K562 (cell line): ENCODE measurements at regions not wholly inside any gene's neighbourhood (a gene's known extent, or its start where the extent isn't known, plus 50 kb on each side); places are given as distances from the start of the nearest gene placed in this dataset.
A peak's percentile ranks its signal among the peaks of the same experiment; 100 is the strongest.
"Not testable (repeated sequence)": the region's sequence is repeated elsewhere in the genome, so short reads cannot be mapped to it uniquely, and the experiment has no call there.

Experiments used
- ATF6 ChIP-seq: sonication (generic); formaldehyde crosslinking; IDR thresholded peaks from 2 replicates; pipeline ENCODE4 v1.4.0; 2020; ENCODE audit warnings: mild to moderate bottlenecking, missing genetic modification reagents
- EP400 ChIP-seq: fragments of 450-650 bp; IDR thresholded peaks from 2 replicates; pipeline ENCODE4 v1.6.1; 2017; ENCODE audit warnings: antibody characterized with exemption, mild to moderate bottlenecking, moderate library complexity
- ETV1 ChIP-seq: fragments of 450-650 bp; conservative IDR thresholded peaks from 2 replicates; pipeline ENCODE4 v1.6.1; 2016; ENCODE audit warnings: missing genetic modification characterization, control low read depth, low read depth, missing compliant biosample characterization
- FOXM1 ChIP-seq, 2 experiments: fragments of 450-650 bp in 1 of 2; sonication (generic) in 1 of 2; formaldehyde crosslinking in 1 of 2; IDR thresholded peaks; 2 replicates each; pipeline versions ENCODE4 v1.6.1 to v1.9.0; 2017 to 2022; ENCODE audit warnings: low read depth in 2 of 2, mild to moderate bottlenecking in 2 of 2, missing genetic modification reagents in 1 of 2, moderate library complexity in 1 of 2
- GTF2A2 ChIP-seq: IDR thresholded peaks from 2 replicates; pipeline ENCODE4 v1.6.1; 2016; ENCODE audit warnings: mild to moderate bottlenecking, missing genetic modification characterization, missing compliant biosample characterization
- HDAC8 ChIP-seq: fragments of 450-650 bp; IDR thresholded peaks from 2 replicates; pipeline ENCODE4 v1.6.1; 2016; ENCODE audit warnings: mild to moderate bottlenecking, missing genetic modification characterization, moderate library complexity, missing compliant biosample characterization
- HINFP ChIP-seq: fragments of 450-650 bp; conservative IDR thresholded peaks from 2 replicates; pipeline ENCODE4 v1.6.1; 2016; ENCODE audit warnings: missing genetic modification characterization, low read depth, mild to moderate bottlenecking, control low read depth, missing compliant biosample characterization
- KLF16 ChIP-seq: IDR thresholded peaks from 2 replicates; pipeline ENCODE4 v1.6.1; 2016; ENCODE audit warnings: antibody characterized with exemption
- MECOM ChIP-seq: fragments of 250-450 bp; sonication (Bioruptor Pico); IDR thresholded peaks from 2 replicates; pipeline ENCODE4 v1.8.0; 2022; ENCODE audit warnings: inconsistent platforms
- MEF2D ChIP-seq: conservative IDR thresholded peaks from 2 replicates; pipeline ENCODE4 v1.6.1; 2016; ENCODE audit warnings: low read depth, missing genetic modification characterization, missing compliant biosample characterization
- NCOA1 ChIP-seq: fragments of 450-650 bp; IDR thresholded peaks from 2 replicates; pipeline ENCODE4 v1.6.1; 2016; ENCODE audit warnings: low read depth
- POLR2AphosphoS5 ChIP-seq: IDR thresholded peaks from 2 replicates; pipeline ENCODE4 v1.6.1; 2011; ENCODE audit warnings: mild to moderate bottlenecking, low read depth, low read length, moderate library complexity; ENCODE audit not compliant: control insufficient read depth, insufficient read depth
- PTRF ChIP-seq: fragments of 450-650 bp; IDR thresholded peaks from 2 replicates; pipeline ENCODE4 v1.6.1; 2016; ENCODE audit warnings: mild to moderate bottlenecking, missing genetic modification characterization, missing compliant biosample characterization
- RBBP5 ChIP-seq: fragments of 200-600 bp; sonication (generic); IDR thresholded peaks from 2 replicates; pipeline ENCODE4 v1.6.1; 2012; ENCODE audit warnings: borderline replicate concordance, mild to moderate bottlenecking, low read length, control low read depth, inconsistent platforms; ENCODE audit not compliant: insufficient read depth, poor library complexity, severe bottlenecking
- SPI1 ChIP-seq: IDR thresholded peaks from 2 replicates; pipeline ENCODE4 v1.6.1; 2011; ENCODE audit warnings: low read depth, low read length, control low read depth, borderline replicate concordance
- STAT5A ChIP-seq: IDR thresholded peaks from 2 replicates; pipeline ENCODE4 v1.6.1; 2012; ENCODE audit warnings: low read length, inconsistent platforms, borderline replicate concordance
- ZEB2 ChIP-seq: fragments of 450-650 bp; IDR thresholded peaks from 2 replicates; pipeline ENCODE4 v1.6.1; 2016
- ZNF311 ChIP-seq: fragments of 250-450 bp; sonication (Bioruptor Pico); IDR thresholded peaks from 2 replicates; pipeline ENCODE4 v1.4.0; 2020; ENCODE audit warnings: mild to moderate bottlenecking, moderate library complexity
- ZNF644 ChIP-seq: fragments of 200-800 bp; sonication (Bioruptor generic); IDR thresholded peaks from 2 replicates; pipeline ENCODE4 v1.6.1; 2016; ENCODE audit warnings: low read depth, missing genetic modification characterization, missing compliant biosample characterization
- TF ChIP-seq, protein P1 (sequence below), 2 experiments: fragments of 250-450 bp in 1 of 2; fragments of 450-650 bp in 1 of 2; sonication (Bioruptor Pico) in 1 of 2; IDR thresholded peaks; 2 replicates each; pipeline versions ENCODE4 v1.6.1 to v1.8.0; 2016 to 2021; ENCODE audit warnings: mild to moderate bottlenecking in 2 of 2, moderate library complexity in 2 of 2, missing compliant biosample characterization in 1 of 2, missing genetic modification characterization in 1 of 2
- TF ChIP-seq, protein P2 (sequence below), 2 experiments: fragments of 200-800 bp in 1 of 2; sonication (Bioruptor generic) in 1 of 2; sonication (generic) in 1 of 2; formaldehyde crosslinking in 1 of 2; IDR thresholded peaks in 1 of 2; conservative IDR thresholded peaks in 1 of 2; 2 replicates each; pipeline versions ENCODE4 v1.5.0 to v1.6.1; 2016 to 2020; ENCODE audit warnings: missing compliant biosample characterization in 1 of 2, missing genetic modification characterization in 1 of 2, missing genetic modification reagents in 1 of 2

DNA sequence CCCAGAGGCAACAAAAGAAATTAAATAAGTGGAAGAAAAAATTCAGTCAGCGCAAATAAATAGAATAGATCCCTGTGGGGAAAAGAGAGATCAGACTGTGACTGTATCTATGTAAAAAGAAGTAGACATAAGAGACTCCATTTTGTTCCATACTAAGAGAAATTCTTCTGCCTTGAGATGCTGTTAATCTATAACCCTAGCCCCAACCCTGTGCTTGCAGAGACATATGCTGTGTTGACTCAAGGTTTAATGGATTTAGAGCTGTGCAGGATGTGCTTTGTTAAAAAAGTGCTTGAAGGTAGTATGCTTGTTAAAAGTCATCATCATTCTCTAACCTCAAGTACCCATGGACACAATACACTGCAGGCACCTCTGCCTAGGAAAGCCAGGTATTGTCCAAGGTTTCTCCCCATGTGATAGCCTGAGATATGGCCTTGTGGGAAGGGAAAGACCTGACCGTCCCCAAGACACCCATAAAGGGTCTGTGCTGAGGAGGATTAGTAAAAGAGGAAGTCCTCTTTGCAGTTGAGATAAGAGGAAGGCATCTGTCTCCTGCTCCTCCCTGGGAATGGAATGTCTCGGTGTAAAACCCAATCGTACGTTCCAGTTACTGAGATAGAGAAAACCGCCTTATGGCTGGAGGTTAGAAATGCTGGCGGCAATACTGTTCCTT, 161.8 kb downstream of the GPX5 start (continued):
- TF ChIP-seq HDAC8 (tag) (0 out of 2 replicates have a peak, but pooled peaks have one; percentile 37), ZNF311 (CRISPR knock-in tag) (peak; percentile 94), EP400 (peak; percentile 42; the same call in 1 of the 2 replicates), ZNF644 (tag) (peak; percentile 88), POLR2AphosphoS5 (peak; percentile 68), SPI1 (peak; percentile 97), ATF6 (peak; percentile 73; the same call in 1 of the 2 replicates), STAT5A (peak; percentile 58), FOXM1 (IDR thresholded peaks at IDR 0.05; ENCODE audit: low read depth) (peak; percentile 56; the same call in 1 of the 2 replicates), KLF16 (peak; percentile 83), HINFP (tag) (peak; percentile 35; the same call in 1 of the 2 replicates), PTRF (tag) (peak; percentile 79; the same call in 1 of the 2 replicates), NCOA1 (0 out of 2 replicates have a peak, but pooled peaks have one; percentile 54), ZEB2 (peak; percentile 97), ETV1 (tag) (peak; percentile 45; the same call in 1 of the 2 replicates), GTF2A2 (0 out of 2 replicates have a peak, but pooled peaks have one; percentile 19), MEF2D (tag) (peak; percentile 25), MECOM (CRISPR knock-in tag) (peak; percentile 98), RBBP5 (peak; percentile 47)
- TF ChIP-seq FOXM1 (CRISPR knock-in tag; IDR thresholded peaks at IDR 0.05; ENCODE audit: low read depth) = not testable (repeated sequence)
- TF ChIP-seq, protein P1, sequence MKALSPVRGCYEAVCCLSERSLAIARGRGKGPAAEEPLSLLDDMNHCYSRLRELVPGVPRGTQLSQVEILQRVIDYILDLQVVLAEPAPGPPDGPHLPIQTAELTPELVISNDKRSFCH (CRISPR knock-in tag; IDR thresholded peaks at IDR 0.05) = not testable (repeated sequence)
- TF ChIP-seq, protein P1 (tag; IDR thresholded peaks at IDR 0.05) = 0 out of 2 replicates have a peak, but pooled peaks have one; percentile 63
- TF ChIP-seq, protein P2, sequence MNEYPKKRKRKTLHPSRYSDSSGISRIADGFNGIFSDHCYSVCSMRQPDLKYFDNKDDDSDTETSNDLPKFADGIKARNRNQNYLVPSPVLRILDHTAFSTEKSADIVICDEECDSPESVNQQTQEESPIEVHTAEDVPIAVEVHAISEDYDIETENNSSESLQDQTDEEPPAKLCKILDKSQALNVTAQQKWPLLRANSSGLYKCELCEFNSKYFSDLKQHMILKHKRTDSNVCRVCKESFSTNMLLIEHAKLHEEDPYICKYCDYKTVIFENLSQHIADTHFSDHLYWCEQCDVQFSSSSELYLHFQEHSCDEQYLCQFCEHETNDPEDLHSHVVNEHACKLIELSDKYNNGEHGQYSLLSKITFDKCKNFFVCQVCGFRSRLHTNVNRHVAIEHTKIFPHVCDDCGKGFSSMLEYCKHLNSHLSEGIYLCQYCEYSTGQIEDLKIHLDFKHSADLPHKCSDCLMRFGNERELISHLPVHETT (CRISPR knock-in tag; conservative IDR thresholded peaks at IDR 0.05 in 1 of 2, IDR thresholded peaks at IDR 0.05 in 1 of 2) = peak in 1 of 2 experiments; percentile 73; a peak in 2 of 4 replicates
